NCI-H82 treated with DMSO at 0.1 percent for 48 hours (cell line): ENCODE measurements at regions not wholly inside any gene's neighbourhood (a gene's known extent, or its start where the extent isn't known, plus 50 kb on each side); places are given as distances from the start of the nearest gene placed in this dataset.
A peak's percentile ranks its signal among the peaks of the same experiment; 100 is the strongest.

Experiments
- DNase-seq: peaks from one replicate; lab custom pipeline; 2025; ENCODE audit not compliant: unreplicated experiment; lab: John Stamatoyannopoulos, UW

DNA sequence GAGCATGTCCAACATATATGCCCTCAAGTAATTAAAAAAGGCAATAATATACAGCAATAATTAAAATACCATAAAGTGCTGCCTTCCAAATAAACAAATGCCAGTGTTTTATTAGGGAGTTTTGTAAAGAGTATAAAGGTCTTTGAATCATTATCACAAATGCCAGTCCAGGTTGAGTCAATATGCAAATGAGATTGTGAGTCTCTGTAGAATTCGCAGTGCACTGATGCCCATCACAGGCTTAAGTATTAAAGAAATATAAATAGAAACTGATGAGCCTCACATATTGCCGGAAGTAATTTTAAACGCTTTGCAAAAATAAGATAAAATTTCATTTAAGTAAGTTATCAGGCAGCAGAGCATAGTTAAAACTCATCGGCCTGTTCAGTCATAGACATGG, 205.0 kb upstream of the TECRL start:
- DNase-seq: no peak

DNA sequence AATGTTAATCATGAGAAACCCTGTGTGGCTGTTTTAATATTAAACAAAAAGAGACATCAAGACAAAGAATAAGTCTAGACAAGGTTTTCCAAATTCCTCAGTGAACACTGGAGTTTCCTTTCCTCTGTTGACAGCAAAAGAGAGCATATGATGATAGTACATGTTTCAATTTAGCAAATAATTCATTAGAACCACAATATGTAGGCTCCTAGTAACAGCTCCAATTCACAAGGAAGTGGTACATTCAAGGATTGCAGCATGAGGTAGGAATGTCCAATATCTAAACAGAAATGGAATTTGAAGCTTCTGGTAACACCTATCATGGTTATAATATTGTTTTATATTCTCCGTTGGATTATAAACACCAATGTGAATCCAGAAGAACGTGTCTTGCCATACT, 203.8 kb upstream of the TECRL start:
- DNase-seq: no peak

GRCh38 chr4:64598066-64598465, 188.8 kb upstream of the TECRL start:
- DNase-seq: no peak

DNA sequence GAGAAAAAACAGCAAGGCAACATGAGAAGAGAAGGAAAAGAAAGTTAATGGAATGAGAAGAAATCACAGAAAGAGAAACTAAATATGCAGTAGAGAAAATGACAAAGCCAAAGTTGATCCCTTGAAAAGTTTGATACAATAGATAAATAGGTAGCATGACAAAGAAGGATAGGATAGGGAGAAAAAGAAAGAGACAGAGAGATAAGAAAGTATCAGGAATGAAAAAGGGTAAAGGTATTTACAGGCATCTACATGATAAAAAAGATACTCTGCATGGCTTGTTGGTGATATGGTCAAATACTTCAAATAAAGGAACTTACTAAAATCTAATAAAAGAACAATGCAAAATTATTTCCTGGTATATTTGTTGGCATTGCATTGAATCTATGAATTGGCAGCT, 185.5 kb upstream of the TECRL start:
- no peak for DNase-seq

GRCh38 chr4:64588507-64588906, 179.3 kb upstream of the TECRL start:
- DNase-seq: no peak

- peak; percentile 20 for DNase-seq
These were observed 175.8 kb upstream of the TECRL start for GRCh38 chr4:64584981-64585557.

GRCh38 chr4:64584125-64584524, 174.9 kb upstream of the TECRL start:
- no peak for DNase-seq

DNA sequence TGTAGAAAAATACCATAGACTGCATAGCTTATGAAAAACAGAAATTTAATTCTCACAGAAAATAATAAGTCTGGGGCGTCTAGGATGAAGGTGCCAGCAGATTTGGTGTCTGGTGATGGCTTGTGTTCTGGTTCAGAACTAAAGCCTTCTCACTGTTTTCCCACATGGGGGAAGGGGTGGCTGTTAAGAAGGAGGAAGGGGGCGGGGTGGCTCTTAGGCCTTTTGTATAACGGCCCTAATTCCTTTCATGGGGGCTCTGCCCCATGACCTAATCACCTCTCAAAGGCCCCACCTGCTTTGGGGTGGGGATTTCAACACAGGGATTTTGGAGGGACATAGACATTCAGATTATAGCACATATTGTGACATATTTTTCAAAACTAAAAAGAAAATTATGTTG, 173.2 kb upstream of the TECRL start:
- no peak for DNase-seq

DNA sequence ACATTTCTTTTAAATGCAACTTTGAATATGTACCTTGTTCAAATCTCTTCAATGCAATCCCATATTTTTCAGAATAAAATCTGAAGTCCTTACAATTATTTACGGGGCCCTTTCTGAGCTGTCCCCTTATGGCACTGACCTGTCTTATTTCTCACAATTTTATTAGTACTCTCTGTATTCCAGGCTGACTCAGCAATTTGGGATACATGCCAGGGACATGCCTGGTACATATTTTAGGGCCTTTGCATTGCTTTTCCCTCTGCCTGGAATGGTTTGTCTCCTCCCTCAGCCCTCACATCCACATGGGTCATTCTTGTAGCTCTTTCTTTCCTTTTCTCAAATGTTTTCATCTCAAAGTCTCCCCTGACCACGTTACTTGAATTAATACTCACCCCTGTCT, 172.2 kb upstream of the TECRL start:
- no peak for DNase-seq

- DNase-seq: no peak
These were observed 154.9 kb upstream of the TECRL start for GRCh38 chr4:64564126-64564525.

DNA sequence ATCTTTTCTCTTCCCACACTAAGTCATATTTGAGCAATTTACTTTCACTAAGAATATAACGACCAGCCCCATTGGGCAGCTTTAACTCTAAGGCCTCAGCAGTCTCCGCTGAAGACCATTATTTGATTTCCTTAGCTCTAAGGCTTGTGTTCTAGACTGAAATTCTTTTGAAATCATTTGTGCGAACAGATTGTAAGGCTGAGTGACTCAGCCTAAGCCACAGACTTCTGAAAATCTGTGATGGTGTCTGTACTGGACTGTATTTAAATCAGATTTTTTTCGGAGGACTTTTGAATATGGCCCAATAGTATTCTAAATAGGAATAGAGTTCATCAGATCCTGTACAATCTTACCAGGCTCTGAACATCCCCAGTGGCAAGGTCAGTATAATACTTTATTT, 150.3 kb upstream of the TECRL start:
- DNase-seq: no peak

- no peak for DNase-seq
These were observed 141.9 kb upstream of the TECRL start for GRCh38 chr4:64551125-64551524.

- DNase-seq: no peak
These were observed 136.3 kb upstream of the TECRL start for GRCh38 chr4:64545593-64545992.

DNA sequence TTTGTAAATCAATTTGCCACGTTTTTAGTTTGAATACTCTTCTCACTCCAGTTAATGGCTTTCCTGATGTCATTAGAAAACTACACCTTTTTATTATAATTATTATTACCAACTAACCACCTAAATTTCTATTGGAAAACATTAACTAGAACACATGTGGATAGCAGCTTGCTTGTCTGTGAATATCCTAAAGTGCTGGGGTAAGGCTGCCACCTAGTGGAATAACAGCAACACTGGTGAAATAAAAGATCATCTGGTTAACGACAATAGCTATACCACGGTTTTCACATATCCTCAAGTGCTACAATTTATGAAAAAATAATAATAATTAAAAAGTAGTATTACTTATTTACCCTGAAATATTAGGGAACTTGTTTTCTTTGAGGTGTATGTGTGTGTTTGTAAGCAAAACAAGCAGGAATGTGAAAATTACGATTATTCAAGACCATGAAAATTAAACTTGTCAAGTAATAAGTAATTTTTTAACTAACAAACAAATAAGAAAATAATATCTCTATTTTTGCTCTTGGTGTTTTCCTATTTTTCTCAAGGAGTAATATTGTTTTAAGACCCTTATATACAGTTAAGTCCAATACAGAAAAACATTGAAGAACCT, 130.1 kb upstream of the TECRL start:
- peak; percentile 23 for DNase-seq

GRCh38 chr4:64538219-64538618, 129.0 kb upstream of the TECRL start:
- DNase-seq: no peak

DNA sequence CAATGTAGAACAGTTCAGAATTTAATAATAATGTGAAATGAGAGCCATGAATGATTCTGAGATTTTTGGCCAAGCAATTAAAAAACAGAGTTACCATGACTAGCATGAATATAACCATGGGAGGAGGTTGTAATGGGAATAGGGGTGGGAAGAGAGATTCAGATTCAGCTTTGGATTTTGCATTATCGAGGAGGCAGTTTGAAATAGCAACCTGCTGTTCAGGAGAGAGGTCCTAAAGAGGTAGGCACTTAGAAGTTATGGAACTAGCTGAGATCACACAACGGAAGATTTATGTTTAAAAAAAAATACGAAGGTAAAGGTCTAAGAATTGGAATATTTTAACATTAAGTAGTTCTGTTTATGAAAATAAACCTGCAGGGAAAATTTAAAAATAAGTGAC, 124.4 kb upstream of the TECRL start:
- no peak for DNase-seq

- DNase-seq: no peak
These were observed 123.9 kb upstream of the TECRL start for GRCh38 chr4:64533159-64533558.

- DNase-seq: no peak
These were observed 111.2 kb upstream of the TECRL start for GRCh38 chr4:64520421-64520820.

DNA sequence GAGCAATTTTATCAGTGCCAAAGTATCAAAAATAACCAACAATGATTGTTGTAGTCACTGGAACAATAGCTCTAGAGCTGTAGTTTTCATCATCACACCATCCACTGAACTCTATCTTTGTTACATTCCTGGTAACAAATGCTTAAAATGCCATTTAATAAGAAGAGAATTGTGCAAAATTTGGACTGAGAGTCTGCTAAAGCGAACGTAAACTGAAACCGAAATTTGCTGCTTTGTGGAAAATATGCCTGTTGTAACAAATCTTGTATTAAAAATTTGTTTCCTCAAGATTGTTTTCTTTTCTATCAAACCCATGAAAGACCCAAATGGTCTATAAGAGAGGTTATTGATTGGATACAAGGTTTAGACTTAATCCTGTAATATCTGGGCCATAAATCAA, 109.3 kb upstream of the TECRL start:
- DNase-seq: no peak

- no peak for DNase-seq
These were observed 106.9 kb upstream of the TECRL start for GRCh38 chr4:64516176-64516575.

DNA sequence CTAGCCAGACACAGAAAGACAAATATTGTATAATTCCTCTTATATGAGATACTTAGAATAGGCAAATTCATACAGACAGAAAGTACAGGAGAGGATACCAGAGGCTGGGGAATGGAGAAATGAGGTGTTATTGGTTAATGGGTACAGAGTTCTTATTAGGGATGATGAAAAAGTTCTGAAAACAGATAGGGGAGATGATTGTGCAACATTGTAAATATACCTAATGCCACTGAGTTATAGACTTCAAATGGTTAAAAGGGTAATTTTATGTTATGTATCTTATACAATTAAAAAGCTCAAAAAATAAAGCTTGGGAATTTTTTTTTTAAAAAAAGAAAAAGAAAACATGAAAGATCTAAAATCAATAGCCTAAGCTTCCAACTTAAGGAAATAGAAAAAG, 98.8 kb upstream of the TECRL start:
- DNase-seq: no peak

GRCh38 chr4:64503945-64504675, 94.9 kb upstream of the TECRL start:
- no peak for DNase-seq

- DNase-seq: no peak
These were observed 94.2 kb upstream of the TECRL start for GRCh38 chr4:64503416-64503815.
